ENCODE measurements at regions not wholly inside any gene's neighbourhood (a gene's known extent, or its start where the extent isn't known, plus 50 kb on each side); places are given as distances from the start of the nearest gene placed in this dataset.

DNA sequence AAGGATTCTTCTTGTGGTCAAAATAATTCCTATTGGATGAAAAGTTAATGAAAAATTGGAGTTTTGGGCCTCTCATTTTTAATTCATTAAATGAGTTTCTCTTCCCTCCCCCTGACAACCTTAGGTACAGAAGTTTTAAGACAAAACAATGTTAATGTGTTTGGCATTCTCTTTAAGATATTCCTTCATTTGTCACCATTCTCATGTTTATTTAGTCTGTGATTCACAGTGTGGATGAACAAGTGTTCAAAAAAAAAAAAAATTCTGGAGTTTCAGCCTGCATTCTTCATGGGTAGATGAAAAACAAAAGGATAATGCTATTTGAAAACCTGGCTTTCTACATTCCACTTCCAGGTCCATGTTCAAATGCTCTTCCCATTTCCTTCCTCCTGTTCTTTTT is 172.6 kb upstream of the LUZP2 start:
- no peaks in the 10 kb centered on the region for H3K27me3 ChIP-seq
- H3K4me1 ChIP-seq: no peaks in the 10 kb centered on the region
- no peak overlapping the region for H3K27ac ChIP-seq
- TF ChIP-seq POLR2A (IDR thresholded peaks at IDR 0.05): no peak
- TF ChIP-seq, protein P1, sequence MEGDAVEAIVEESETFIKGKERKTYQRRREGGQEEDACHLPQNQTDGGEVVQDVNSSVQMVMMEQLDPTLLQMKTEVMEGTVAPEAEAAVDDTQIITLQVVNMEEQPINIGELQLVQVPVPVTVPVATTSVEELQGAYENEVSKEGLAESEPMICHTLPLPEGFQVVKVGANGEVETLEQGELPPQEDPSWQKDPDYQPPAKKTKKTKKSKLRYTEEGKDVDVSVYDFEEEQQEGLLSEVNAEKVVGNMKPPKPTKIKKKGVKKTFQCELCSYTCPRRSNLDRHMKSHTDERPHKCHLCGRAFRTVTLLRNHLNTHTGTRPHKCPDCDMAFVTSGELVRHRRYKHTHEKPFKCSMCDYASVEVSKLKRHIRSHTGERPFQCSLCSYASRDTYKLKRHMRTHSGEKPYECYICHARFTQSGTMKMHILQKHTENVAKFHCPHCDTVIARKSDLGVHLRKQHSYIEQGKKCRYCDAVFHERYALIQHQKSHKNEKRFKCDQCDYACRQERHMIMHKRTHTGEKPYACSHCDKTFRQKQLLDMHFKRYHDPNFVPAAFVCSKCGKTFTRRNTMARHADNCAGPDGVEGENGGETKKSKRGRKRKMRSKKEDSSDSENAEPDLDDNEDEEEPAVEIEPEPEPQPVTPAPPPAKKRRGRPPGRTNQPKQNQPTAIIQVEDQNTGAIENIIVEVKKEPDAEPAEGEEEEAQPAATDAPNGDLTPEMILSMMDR (IDR thresholded peaks at IDR 0.05): no peak
- no peak overlapping the region for H3K4me3 ChIP-seq
- intact Hi-C loops (cut with DNase I): no loop called here
- H3K36me3 ChIP-seq: no peaks in the 10 kb centered on the region
- H3K9me3 ChIP-seq: no peaks in the 10 kb centered on the region
- no peak for DNase-seq

DNA sequence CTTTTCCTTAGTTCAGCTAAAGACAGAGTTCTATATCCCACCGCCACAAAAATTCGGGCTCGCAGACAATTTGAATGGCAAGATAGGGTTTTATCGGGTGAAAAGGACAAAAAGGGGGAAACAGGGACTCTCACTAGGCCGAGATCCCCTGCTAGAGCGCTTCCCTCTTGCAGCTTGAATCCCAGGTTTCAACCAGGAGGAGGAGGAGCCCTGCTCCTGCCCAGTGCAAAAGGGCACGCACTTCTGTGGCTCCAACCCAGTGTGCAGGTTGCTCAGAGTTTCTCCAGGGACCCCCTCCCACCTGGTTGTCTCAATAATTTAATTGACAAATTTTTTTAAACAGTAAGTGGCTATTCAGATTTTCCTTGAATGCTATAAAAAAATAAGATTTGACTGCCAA is 152.6 kb upstream of the LUZP2 start:
- no peaks in the 10 kb centered on the region for H3K27me3 ChIP-seq
- no peaks in the 10 kb centered on the region for H3K36me3 ChIP-seq
- WGBS, 2 donors: 73 to 79% methylated on average over 7 of the region's 7 CpGs
- no peak for TF ChIP-seq POLR2A (IDR thresholded peaks at IDR 0.05)
- TF ChIP-seq, protein P1 (IDR thresholded peaks at IDR 0.05): no peak
- DNase-seq: no peak
- intact Hi-C loops (cut with DNase I): no loop called here
- H3K4me3 ChIP-seq: no peak overlapping the region
- no peaks in the 10 kb centered on the region for H3K9me3 ChIP-seq
- no peak overlapping the region for H3K27ac ChIP-seq
- H3K4me1 ChIP-seq: no peaks in the 10 kb centered on the region

DNA sequence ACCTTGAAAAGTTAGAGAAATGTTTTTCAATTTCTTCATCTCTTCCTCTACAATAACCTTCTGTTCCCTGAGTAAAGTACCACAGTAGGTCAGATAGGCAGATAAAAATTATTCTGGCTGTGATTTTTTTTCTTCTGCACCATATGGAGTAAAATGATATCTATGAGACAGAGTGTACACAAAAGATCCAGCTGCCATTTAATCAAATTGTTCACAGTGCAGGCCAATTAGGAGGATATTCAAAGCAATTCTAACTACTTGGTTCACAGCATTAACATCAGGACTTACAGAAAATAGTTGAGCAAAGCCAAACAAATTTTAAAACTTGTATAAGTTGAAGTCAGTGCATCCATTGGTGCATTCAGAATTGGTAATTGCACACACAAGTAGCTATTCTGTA is 147.9 kb upstream of the LUZP2 start:
- Histone ChIP-seq H3K9me3 (no peaks in the 10 kb centered on the region), H3K4me1 (no peaks in the 10 kb centered on the region), H3K27me3 (no peaks in the 10 kb centered on the region), H3K27ac (no peak overlapping the region), H3K4me3 (no peak overlapping the region), H3K36me3 (no peaks in the 10 kb centered on the region)
- no peak for DNase-seq
- no peak for TF ChIP-seq POLR2A (IDR thresholded peaks at IDR 0.05)
- TF ChIP-seq, protein P1 (IDR thresholded peaks at IDR 0.05): no peak
- intact Hi-C loops (cut with DNase I): no loop called here

DNA sequence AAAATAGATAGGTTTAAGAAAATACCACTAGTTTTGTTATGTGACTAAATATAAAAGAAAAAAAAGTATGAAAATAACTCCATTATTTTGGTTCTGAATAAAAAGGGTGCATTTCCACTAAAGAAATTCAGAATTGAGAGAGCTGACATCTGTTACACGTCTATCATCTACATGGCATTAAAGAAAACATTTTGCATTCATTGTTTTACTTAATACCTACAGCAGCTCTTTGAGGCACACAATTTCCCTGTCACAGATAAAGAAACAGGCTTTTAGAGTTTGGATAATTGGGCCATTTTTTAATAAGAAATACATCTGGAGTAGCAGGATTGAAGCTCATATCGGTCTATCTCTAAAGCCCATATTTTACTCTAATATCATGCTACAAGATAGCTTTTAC is 145.7 kb upstream of the LUZP2 start:
- Histone ChIP-seq H3K4me3 (no peak overlapping the region), H3K36me3 (no peaks in the 10 kb centered on the region), H3K27me3 (no peaks in the 10 kb centered on the region), H3K9me3 (no peaks in the 10 kb centered on the region), H3K4me1 (no peaks in the 10 kb centered on the region), H3K27ac (no peak overlapping the region)
- WGBS, 2 donors: 51 to 61% methylated on average over 2 of the region's 2 CpGs
- intact Hi-C loops (cut with DNase I): no loop called here
- no peak for DNase-seq
- TF ChIP-seq, protein P1 (IDR thresholded peaks at IDR 0.05): no peak
- no peak for TF ChIP-seq POLR2A (IDR thresholded peaks at IDR 0.05)

DNA sequence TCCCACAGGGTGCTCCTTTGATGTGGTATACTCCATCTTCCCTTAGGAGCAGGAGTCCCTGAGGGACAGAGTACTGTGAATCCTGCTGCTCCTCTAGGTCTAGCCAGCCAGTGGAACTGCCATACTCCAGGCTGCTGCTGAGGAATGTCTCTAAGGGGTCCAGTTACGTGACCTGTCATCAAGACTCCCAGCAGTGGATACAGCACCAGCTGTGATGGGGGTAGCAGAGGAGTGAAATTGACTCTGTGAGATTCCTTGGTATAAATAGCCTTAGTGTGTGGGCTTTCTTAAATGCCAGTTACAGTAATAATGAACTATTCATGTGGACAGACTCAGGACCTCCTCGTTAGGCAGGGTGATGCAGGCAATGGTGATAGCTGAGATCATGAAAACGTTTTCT is 140.4 kb upstream of the LUZP2 start:
- Histone ChIP-seq H3K36me3 (no peaks in the 10 kb centered on the region), H3K4me3 (no peak overlapping the region), H3K27ac (no peak overlapping the region), H3K9me3 (peaks cover 0 to 4% (median 0%) of the 10 kb centered on the region in 3 donors), H3K4me1 (no peaks in the 10 kb centered on the region), H3K27me3 (no peaks in the 10 kb centered on the region)
- TF ChIP-seq POLR2A (IDR thresholded peaks at IDR 0.05): no peak
- TF ChIP-seq, protein P1 (IDR thresholded peaks at IDR 0.05): no peak
- intact Hi-C loops (cut with DNase I): no loop called here
- WGBS, 2 donors: 31 to 38% methylated on average over 2 to 3 of the region's 3 CpGs
- no peak for DNase-seq

Measured in esophagus squamous epithelium (tissue), 5 donors.